HepG2 (cell line): ENCODE measurements at regions not wholly inside any gene's neighbourhood (a gene's known extent, or its start where the extent isn't known, plus 50 kb on each side); places are given as distances from the start of the nearest gene placed in this dataset.

Experiments
- ATF1 ChIP-seq: IDR thresholded peaks from 2 replicates; pipeline ENCODE4 v1.6.1; 2016; ENCODE audit warnings: mild to moderate bottlenecking, control low read depth
- CC2D1A ChIP-seq: sonication (generic); formaldehyde crosslinking; IDR thresholded peaks from 2 replicates; pipeline ENCODE4 v1.8.1; 2023; ENCODE audit warnings: mild to moderate bottlenecking, missing genetic modification reagents
- ERF ChIP-seq: IDR thresholded peaks from 2 replicates; pipeline ENCODE4 v1.6.1; 2018; ENCODE audit warnings: missing biosample characterization, missing genetic modification reagents
- HDAC2 ChIP-seq: sonication (generic); formaldehyde crosslinking; IDR thresholded peaks from 2 replicates; pipeline ENCODE4 v1.4.0; 2020; ENCODE audit warnings: missing genetic modification reagents
- KDM5A ChIP-seq: fragments of 200-600 bp; sonication (generic); IDR thresholded peaks from 2 replicates; pipeline ENCODE4 v1.7.0; 2018; ENCODE audit warnings: antibody characterized with exemption, mild to moderate bottlenecking, low read length, borderline replicate concordance
- KLF16 ChIP-seq, 2 experiments: sonication (generic) in 1 of 2; formaldehyde crosslinking in 1 of 2; IDR thresholded peaks; 2 replicates each; pipeline versions ENCODE4 v1.6.1 to v1.8.0; 2016 to 2023; ENCODE audit warnings: missing genetic modification reagents in 2 of 2, missing compliant biosample characterization in 1 of 2
- LBX2 ChIP-seq: sonication (generic); formaldehyde crosslinking; IDR thresholded peaks from 2 replicates; pipeline ENCODE4 v1.5.0; 2020; ENCODE audit warnings: missing genetic modification reagents, mild to moderate bottlenecking, borderline replicate concordance
- MAZ ChIP-seq, 2 experiments: sonication (generic) in 1 of 2; formaldehyde crosslinking in 1 of 2; IDR thresholded peaks; 2 replicates each; pipeline versions ENCODE4 v1.5.0 to v1.6.1; 2012 to 2020; ENCODE audit warnings: low read depth in 2 of 2, mild to moderate bottlenecking in 2 of 2, borderline replicate concordance in 1 of 2, improper control_type of control experiment in 1 of 2, low read length in 1 of 2, missing genetic modification reagents in 1 of 2, moderate library complexity in 1 of 2
- PLSCR1 ChIP-seq: sonication (generic); formaldehyde crosslinking; IDR thresholded peaks from 2 replicates; pipeline ENCODE4 v1.5.0; 2020; ENCODE audit warnings: missing genetic modification reagents, mild to moderate bottlenecking, borderline replicate concordance
- TAF1 ChIP-seq: sonication (generic); formaldehyde crosslinking; IDR thresholded peaks from 2 replicates; pipeline ENCODE4 v1.4.0; 2020; ENCODE audit warnings: missing genetic modification reagents
- ZHX1 ChIP-seq: sonication (generic); formaldehyde crosslinking; IDR thresholded peaks from 2 replicates; pipeline ENCODE4 v1.8.1; 2022; ENCODE audit warnings: low read depth, mild to moderate bottlenecking, missing genetic modification reagents
- ZNF567 ChIP-seq: sonication (generic); formaldehyde crosslinking; IDR thresholded peaks from 2 replicates; pipeline ENCODE4 v1.8.1; 2023; ENCODE audit warnings: mild to moderate bottlenecking, missing genetic modification reagents, borderline replicate concordance
- ZNF607 ChIP-seq: sonication (generic); formaldehyde crosslinking; IDR thresholded peaks from 2 replicates; pipeline ENCODE4 v1.5.1; 2020; ENCODE audit warnings: missing genetic modification reagents, mild to moderate bottlenecking, borderline replicate concordance
- ZNF780A ChIP-seq: sonication (generic); formaldehyde crosslinking; IDR thresholded peaks from 2 replicates; pipeline ENCODE4 v1.8.0; 2022; ENCODE audit warnings: mild to moderate bottlenecking, missing genetic modification reagents, moderate library complexity
- ZSCAN31 ChIP-seq: sonication (generic); formaldehyde crosslinking; IDR thresholded peaks from 2 replicates; pipeline ENCODE4 v1.5.0; 2020; ENCODE audit warnings: low read depth, mild to moderate bottlenecking, missing genetic modification reagents
- TF ChIP-seq, protein P1 (sequence below): IDR thresholded peaks from 2 replicates; pipeline ENCODE4 v1.6.1; 2016; ENCODE audit warnings: low read depth
- TF ChIP-seq, protein P2 (sequence below): sonication (generic); formaldehyde crosslinking; IDR thresholded peaks from 2 replicates; pipeline ENCODE4 v1.4.0; 2020; ENCODE audit warnings: missing genetic modification reagents, borderline replicate concordance
- TF ChIP-seq, protein P3 (sequence below): sonication (generic); formaldehyde crosslinking; IDR thresholded peaks from 2 replicates; pipeline ENCODE4 v1.4.0; 2020; ENCODE audit warnings: mild to moderate bottlenecking, missing genetic modification reagents

- TF ChIP-seq, protein P1, sequence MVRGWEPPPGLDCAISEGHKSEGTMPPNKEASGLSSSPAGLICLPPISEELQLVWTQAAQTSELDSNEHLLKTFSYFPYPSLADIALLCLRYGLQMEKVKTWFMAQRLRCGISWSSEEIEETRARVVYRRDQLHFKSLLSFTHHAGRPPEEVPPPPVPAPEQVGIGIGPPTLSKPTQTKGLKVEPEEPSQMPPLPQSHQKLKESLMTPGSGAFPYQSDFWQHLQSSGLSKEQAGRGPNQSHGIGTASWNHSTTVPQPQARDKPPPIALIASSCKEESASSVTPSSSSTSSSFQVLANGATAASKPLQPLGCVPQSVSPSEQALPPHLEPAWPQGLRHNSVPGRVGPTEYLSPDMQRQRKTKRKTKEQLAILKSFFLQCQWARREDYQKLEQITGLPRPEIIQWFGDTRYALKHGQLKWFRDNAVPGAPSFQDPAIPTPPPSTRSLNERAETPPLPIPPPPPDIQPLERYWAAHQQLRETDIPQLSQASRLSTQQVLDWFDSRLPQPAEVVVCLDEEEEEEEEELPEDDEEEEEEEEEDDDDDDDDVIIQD (CRISPR knock-in tag): peak; percentile 8
- peak; percentile 26; the same call in 1 of the 2 replicates for TF ChIP-seq KDM5A
- TF ChIP-seq CC2D1A (CRISPR knock-in tag): no peak
- no peak for TF ChIP-seq MAZ (IDR thresholded peaks at IDR 0.05; ENCODE audit: borderline replicate concordance, low read depth, low read length)
- no peak for TF ChIP-seq MAZ (CRISPR knock-in tag; IDR thresholded peaks at IDR 0.05; ENCODE audit: low read depth)
- peak; percentile 64; the same call in 1 of the 2 replicates for TF ChIP-seq ZNF607 (CRISPR knock-in tag)
- TF ChIP-seq, protein P2, sequence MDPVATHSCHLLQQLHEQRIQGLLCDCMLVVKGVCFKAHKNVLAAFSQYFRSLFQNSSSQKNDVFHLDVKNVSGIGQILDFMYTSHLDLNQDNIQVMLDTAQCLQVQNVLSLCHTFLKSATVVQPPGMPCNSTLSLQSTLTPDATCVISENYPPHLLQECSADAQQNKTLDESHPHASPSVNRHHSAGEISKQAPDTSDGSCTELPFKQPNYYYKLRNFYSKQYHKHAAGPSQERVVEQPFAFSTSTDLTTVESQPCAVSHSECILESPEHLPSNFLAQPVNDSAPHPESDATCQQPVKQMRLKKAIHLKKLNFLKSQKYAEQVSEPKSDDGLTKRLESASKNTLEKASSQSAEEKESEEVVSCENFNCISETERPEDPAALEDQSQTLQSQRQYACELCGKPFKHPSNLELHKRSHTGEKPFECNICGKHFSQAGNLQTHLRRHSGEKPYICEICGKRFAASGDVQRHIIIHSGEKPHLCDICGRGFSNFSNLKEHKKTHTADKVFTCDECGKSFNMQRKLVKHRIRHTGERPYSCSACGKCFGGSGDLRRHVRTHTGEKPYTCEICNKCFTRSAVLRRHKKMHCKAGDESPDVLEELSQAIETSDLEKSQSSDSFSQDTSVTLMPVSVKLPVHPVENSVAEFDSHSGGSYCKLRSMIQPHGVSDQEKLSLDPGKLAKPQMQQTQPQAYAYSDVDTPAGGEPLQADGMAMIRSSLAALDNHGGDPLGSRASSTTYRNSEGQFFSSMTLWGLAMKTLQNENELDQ (CRISPR knock-in tag): no peak
- TF ChIP-seq KLF16 (CRISPR knock-in tag; IDR thresholded peaks at IDR 0.05): peak in 1 of 2 experiments; percentile 73; a peak in 2 of 4 replicates
- TF ChIP-seq LBX2 (CRISPR knock-in tag): no peak
- no peak for TF ChIP-seq ATF1 (CRISPR knock-in tag)
- no peak for TF ChIP-seq ZHX1 (CRISPR knock-in tag)
- peak; percentile 47; the same call in 1 of the 2 replicates for TF ChIP-seq ZSCAN31 (CRISPR knock-in tag)
- TF ChIP-seq ZNF567 (CRISPR knock-in tag): peak; percentile 68; the same call in 1 of the 2 replicates
- TF ChIP-seq PLSCR1 (CRISPR knock-in tag): no peak
- TF ChIP-seq ERF: peak; percentile 69; the same call in 1 of the 2 replicates
- TF ChIP-seq, protein P3, sequence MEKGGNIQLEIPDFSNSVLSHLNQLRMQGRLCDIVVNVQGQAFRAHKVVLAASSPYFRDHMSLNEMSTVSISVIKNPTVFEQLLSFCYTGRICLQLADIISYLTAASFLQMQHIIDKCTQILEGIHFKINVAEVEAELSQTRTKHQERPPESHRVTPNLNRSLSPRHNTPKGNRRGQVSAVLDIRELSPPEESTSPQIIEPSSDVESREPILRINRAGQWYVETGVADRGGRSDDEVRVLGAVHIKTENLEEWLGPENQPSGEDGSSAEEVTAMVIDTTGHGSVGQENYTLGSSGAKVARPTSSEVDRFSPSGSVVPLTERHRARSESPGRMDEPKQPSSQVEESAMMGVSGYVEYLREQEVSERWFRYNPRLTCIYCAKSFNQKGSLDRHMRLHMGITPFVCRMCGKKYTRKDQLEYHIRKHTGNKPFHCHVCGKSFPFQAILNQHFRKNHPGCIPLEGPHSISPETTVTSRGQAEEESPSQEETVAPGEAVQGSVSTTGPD (CRISPR knock-in tag): no peak; the same call in 1 of the 2 replicates
- peak; percentile 80 for TF ChIP-seq TAF1 (CRISPR knock-in tag)
- TF ChIP-seq ZNF780A (CRISPR knock-in tag): no peak
- peak; percentile 70 for TF ChIP-seq HDAC2 (CRISPR knock-in tag)
Observed at GRCh38 chr14:89040460-89041256, 216.2 kb downstream of the TTC8 start (continued).
